Esophagus muscularis mucosa (tissue), 3 donors: ENCODE measurements at regions not wholly inside any gene's neighbourhood (a gene's known extent, or its start where the extent isn't known, plus 50 kb on each side); places are given as distances from the start of the nearest gene placed in this dataset.

Experiments used
- POLR2A ChIP-seq: fragments of 450-650 bp; IDR thresholded peaks from one replicate; pipeline ENCODE4 v1.6.1; 2017; ENCODE audit warnings: antibody characterized with exemption, moderate library complexity, mild to moderate bottlenecking, low read depth
- TF ChIP-seq, protein P1 (sequence below), 3 experiments: fragments of 200-600 bp in 2 of 3; fragments of 450-650 bp in 1 of 3; sonication (generic) in 2 of 3; IDR thresholded peaks; one replicate each; pipeline ENCODE4 v1.5.1; 2017 to 2019; ENCODE audit warnings: antibody characterized with exemption in 3 of 3, mild to moderate bottlenecking in 2 of 3, moderate library complexity in 1 of 3

- TF ChIP-seq, protein P1, sequence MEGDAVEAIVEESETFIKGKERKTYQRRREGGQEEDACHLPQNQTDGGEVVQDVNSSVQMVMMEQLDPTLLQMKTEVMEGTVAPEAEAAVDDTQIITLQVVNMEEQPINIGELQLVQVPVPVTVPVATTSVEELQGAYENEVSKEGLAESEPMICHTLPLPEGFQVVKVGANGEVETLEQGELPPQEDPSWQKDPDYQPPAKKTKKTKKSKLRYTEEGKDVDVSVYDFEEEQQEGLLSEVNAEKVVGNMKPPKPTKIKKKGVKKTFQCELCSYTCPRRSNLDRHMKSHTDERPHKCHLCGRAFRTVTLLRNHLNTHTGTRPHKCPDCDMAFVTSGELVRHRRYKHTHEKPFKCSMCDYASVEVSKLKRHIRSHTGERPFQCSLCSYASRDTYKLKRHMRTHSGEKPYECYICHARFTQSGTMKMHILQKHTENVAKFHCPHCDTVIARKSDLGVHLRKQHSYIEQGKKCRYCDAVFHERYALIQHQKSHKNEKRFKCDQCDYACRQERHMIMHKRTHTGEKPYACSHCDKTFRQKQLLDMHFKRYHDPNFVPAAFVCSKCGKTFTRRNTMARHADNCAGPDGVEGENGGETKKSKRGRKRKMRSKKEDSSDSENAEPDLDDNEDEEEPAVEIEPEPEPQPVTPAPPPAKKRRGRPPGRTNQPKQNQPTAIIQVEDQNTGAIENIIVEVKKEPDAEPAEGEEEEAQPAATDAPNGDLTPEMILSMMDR (IDR thresholded peaks at IDR 0.05), result no peak
- TF ChIP-seq POLR2A, result no peak
Measured at GRCh38 chrX:109782994-109783700, 50.1 kb upstream of the ACSL4 start.
